Activated T-cell treated with anti-CD3 and anti-CD28 coated beads for 1 hour (primary cell): ENCODE measurements at regions not wholly inside any gene's neighbourhood (a gene's known extent, or its start where the extent isn't known, plus 50 kb on each side); places are given as distances from the start of the nearest gene placed in this dataset.
"Not testable (repeated sequence)": the region's sequence is repeated elsewhere in the genome, so short reads cannot be mapped to it uniquely, and the experiment has no call there.

ENCODE experiments used
- DNase-seq: peaks from one replicate; pipeline ENCODE4 v3.0.0-alpha.2; 2020; ENCODE audit warnings: low read depth

- DNase-seq: no peak
Observed at GRCh38 chr19:13712767-13713201, 51.5 kb upstream of the MRI1 start.

GRCh38 chr19:13707915-13708314 is 56.4 kb upstream of the MRI1 start:
- no peak for DNase-seq

- DNase-seq: no peak
Observed at GRCh38 chr19:13705928-13706447, 58.3 kb upstream of the MRI1 start.

- no peak for DNase-seq
Observed at GRCh38 chr19:13705201-13705600, 59.1 kb upstream of the MRI1 start.

- no peak for DNase-seq
Observed at GRCh38 chr19:13701624-13702023, 62.7 kb upstream of the MRI1 start.

- DNase-seq: no peak
Observed at GRCh38 chr19:13700621-13701020, 63.7 kb upstream of the MRI1 start.

- no peak for DNase-seq
Observed at GRCh38 chr19:13699786-13700185, 64.5 kb upstream of the MRI1 start.

- no peak for DNase-seq
Observed at GRCh38 chr19:13696839-13697238, 67.5 kb upstream of the MRI1 start.

GRCh38 chr19:13693889-13694288 is 70.4 kb upstream of the MRI1 start:
- no peak for DNase-seq

- no peak for DNase-seq
Observed at GRCh38 chr19:13691569-13692435, 72.5 kb upstream of the MRI1 start.

- DNase-seq: no peak
Observed at GRCh38 chr19:13689085-13689484, 75.2 kb upstream of the MRI1 start.

GRCh38 chr19:13684021-13684420 is 80.3 kb upstream of the MRI1 start:
- no peak for DNase-seq

GRCh38 chr19:13681509-13681908 is 82.8 kb upstream of the MRI1 start:
- DNase-seq: no peak

- DNase-seq: not testable (repeated sequence)
Observed at GRCh38 chr19:13680708-13681360, 83.5 kb upstream of the MRI1 start.

- not testable (repeated sequence) for DNase-seq
Observed at GRCh38 chr19:13676967-13677366, 87.4 kb upstream of the MRI1 start.

- DNase-seq: not testable (repeated sequence)
Observed at GRCh38 chr19:13672480-13673175, 91.7 kb upstream of the MRI1 start.

GRCh38 chr19:13670846-13671245 is 93.5 kb upstream of the MRI1 start:
- no peak for DNase-seq

- DNase-seq: no peak
Observed at GRCh38 chr19:13669780-13670355, 94.5 kb upstream of the MRI1 start.

GRCh38 chr19:13668964-13669363 is 95.4 kb upstream of the MRI1 start:
- no peak for DNase-seq

GRCh38 chr19:13666165-13666564 is 98.2 kb upstream of the MRI1 start:
- no peak for DNase-seq

- DNase-seq: no peak
Observed at GRCh38 chr19:13665125-13665905, 99.0 kb upstream of the MRI1 start.
